ENCODE measurements at regions not wholly inside any gene's neighbourhood (a gene's known extent, or its start where the extent isn't known, plus 50 kb on each side); places are given as distances from the start of the nearest gene placed in this dataset.

DNA sequence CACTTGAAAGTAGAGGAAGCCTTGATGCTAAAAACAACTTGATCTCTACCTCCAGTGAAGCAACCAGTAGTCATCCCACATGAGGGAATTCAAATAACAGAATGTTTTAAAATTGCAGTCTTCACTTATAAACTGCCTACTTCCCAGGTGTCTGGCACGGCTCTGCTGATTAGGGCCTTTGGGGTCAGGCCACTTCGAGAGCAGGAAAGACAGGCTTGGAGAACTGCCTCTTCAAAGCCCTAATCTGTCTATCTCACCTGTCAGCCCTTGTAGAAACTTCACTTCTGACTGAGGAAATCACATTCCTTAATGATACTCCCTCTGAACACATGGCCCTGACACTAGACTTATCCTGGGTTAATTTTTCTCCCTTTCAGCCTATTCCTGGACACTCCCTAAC lies 458.6 kb downstream of the TENT5A start:
- TF ChIP-seq, protein P1, sequence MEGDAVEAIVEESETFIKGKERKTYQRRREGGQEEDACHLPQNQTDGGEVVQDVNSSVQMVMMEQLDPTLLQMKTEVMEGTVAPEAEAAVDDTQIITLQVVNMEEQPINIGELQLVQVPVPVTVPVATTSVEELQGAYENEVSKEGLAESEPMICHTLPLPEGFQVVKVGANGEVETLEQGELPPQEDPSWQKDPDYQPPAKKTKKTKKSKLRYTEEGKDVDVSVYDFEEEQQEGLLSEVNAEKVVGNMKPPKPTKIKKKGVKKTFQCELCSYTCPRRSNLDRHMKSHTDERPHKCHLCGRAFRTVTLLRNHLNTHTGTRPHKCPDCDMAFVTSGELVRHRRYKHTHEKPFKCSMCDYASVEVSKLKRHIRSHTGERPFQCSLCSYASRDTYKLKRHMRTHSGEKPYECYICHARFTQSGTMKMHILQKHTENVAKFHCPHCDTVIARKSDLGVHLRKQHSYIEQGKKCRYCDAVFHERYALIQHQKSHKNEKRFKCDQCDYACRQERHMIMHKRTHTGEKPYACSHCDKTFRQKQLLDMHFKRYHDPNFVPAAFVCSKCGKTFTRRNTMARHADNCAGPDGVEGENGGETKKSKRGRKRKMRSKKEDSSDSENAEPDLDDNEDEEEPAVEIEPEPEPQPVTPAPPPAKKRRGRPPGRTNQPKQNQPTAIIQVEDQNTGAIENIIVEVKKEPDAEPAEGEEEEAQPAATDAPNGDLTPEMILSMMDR (IDR thresholded peaks at IDR 0.05; ENCODE audit: low read depth, low read length): no peak
- no peak for TF ChIP-seq EZH2phosphoT487 (IDR thresholded peaks at IDR 0.05; ENCODE audit: low read depth)
